ENCODE measurements at regions not wholly inside any gene's neighbourhood (a gene's known extent, or its start where the extent isn't known, plus 50 kb on each side); places are given as distances from the start of the nearest gene placed in this dataset.
"Not testable (repeated sequence)": the region's sequence is repeated elsewhere in the genome, so short reads cannot be mapped to it uniquely, and the experiment has no call there.

DNA sequence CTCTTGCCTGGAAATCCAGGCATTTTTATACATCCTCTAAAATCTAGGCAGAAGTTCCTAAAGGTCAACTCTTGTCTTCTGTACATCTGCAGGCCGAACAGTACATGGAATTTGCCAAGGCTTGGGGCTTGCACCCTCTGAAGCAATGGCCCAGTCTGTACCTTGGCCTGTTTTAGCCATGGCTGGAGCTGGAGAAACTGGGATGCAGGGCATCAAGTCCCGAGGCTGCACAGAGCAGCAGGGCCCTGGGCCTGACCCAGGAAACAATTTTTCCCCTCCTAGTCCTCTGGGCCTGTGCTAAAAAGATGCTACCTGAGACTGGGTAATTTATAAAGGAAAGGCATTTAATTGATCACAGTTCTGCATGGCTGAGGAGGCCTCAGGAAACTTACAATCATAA lies 520.8 kb upstream of the MIR17HG start:
- no peak overlapping the region for H3K4me3 Mint-ChIP-seq
- ChIA-PET POLR2A (no interaction called here), CTCF (no interaction called here)
- DNase-seq: no peak
- H3K27me3 Mint-ChIP-seq: no peaks in the 10 kb centered on the region
- no peaks in the 10 kb centered on the region for H3K36me3 Mint-ChIP-seq (ENCODE audit: low read depth)
- no peak overlapping the region for H3K27ac Mint-ChIP-seq
- H3K9me3 Mint-ChIP-seq: peaks cover 3% of the 10 kb centered on the region
- H3K4me1 Mint-ChIP-seq: no peaks in the 10 kb centered on the region

DNA sequence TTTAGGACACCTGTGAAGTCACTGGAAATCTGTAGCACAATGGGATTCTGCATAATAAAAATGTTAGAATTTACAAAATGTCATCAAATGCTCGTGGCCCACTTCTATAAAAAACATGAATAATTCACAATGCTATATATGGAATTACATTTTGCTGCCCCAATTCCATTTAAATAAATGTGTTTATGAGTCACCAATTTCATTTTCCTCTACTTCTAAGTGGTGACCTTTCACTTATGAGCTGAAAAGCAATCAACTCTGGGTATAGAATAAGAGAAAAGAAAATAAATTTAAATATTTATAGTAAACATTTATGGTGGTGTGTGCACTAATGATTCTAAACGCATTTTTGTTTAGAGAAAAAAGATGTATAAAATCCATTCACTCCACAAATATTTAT lies 516.7 kb upstream of the MIR17HG start:
- H3K4me3 Mint-ChIP-seq: no peak overlapping the region
- CTCF ChIA-PET: interaction anchor here (1.7 kb wide), 1 partner anchor 36 kb away, joined by 5 read pairs; no protein-coding TSS in a partner anchor

DNA sequence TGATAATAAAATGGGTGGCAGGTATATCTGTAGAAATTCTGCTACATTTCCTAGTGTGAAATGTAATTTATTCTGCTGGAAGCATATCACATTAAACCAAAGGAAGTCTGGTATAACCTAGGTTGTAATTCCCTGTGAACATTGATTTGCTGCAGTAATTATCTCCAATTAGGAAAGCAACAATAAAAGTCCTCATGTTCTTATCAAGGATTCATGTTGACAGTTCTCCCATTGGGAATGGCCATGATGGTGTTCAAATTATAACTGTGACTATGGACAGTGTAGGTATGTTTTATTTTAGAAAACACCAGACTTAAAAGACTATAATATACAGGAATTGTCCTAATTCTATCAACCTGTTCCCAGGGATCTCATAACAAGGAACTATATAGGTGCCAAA lies 513.5 kb upstream of the MIR17HG start:
- ChIA-PET CTCF (no interaction called here), POLR2A (no interaction called here)
- Mint-ChIP-seq H3K27me3 (no peaks in the 10 kb centered on the region), H3K4me1 (no peaks in the 10 kb centered on the region), H3K4me3 (no peak overlapping the region), H3K27ac (no peak overlapping the region), H3K36me3 (ENCODE audit: low read depth) (no peaks in the 10 kb centered on the region), H3K9me3 (peaks cover 4% of the 10 kb centered on the region)
- no peak for DNase-seq

More for the DNA sequence above, 516.7 kb upstream of the MIR17HG start:
- peaks cover 4% of the 10 kb centered on the region for H3K9me3 Mint-ChIP-seq
- H3K36me3 Mint-ChIP-seq (ENCODE audit: low read depth): no peaks in the 10 kb centered on the region
- no peak for DNase-seq
- POLR2A ChIA-PET: no interaction called here
- no peak overlapping the region for H3K27ac Mint-ChIP-seq
- no peaks in the 10 kb centered on the region for H3K4me1 Mint-ChIP-seq
- no peaks in the 10 kb centered on the region for H3K27me3 Mint-ChIP-seq

DNA sequence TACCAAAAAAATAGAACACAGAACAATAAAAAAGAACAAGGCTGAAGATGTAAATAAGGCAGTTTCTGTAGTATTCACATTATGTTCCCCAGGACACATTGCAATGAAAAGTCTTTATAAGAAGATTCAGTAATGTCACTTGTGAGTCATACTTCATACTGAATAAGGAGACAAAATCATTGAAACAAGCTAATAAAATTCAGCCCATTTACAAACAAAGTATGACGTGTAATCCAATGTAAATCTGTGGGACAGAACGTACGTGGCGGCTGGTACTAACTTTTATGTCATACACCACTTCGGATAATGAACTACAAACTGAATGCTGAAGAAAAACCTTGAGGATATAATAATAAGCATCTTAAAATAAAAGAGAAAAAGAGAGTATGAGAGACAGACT lies 512.8 kb upstream of the MIR17HG start:
- no peak for DNase-seq
- no peaks in the 10 kb centered on the region for H3K36me3 Mint-ChIP-seq (ENCODE audit: low read depth)
- peaks cover 4% of the 10 kb centered on the region for H3K9me3 Mint-ChIP-seq
- ChIA-PET CTCF (no interaction called here), POLR2A (no interaction called here)
- no peak overlapping the region for H3K27ac Mint-ChIP-seq
- H3K4me3 Mint-ChIP-seq: no peak overlapping the region
- H3K27me3 Mint-ChIP-seq: no peaks in the 10 kb centered on the region
- no peaks in the 10 kb centered on the region for H3K4me1 Mint-ChIP-seq

DNA sequence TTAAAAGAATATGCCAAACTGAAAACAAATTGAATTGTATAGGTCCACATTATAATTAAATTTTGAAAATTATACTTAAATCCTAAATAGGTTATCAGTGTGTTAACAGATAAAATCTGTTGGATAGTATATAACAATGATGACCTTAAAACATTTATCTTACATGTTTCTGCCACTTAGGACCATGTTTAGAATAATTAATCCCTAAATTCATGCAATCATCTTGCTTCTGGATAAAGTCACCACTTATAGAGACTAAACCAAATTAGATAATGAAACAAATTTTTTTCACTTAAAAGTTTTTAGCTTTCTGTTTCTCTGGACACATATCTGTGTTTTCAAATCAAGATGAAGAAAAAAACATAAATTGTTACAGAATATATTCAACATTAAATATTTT lies 511.7 kb upstream of the MIR17HG start:
- Mint-ChIP-seq H3K4me1 (no peaks in the 10 kb centered on the region), H3K27ac (no peak overlapping the region), H3K27me3 (no peaks in the 10 kb centered on the region), H3K9me3 (peaks cover 4% of the 10 kb centered on the region), H3K36me3 (ENCODE audit: low read depth) (no peaks in the 10 kb centered on the region), H3K4me3 (no peak overlapping the region)
- ChIA-PET POLR2A (no interaction called here), CTCF (no interaction called here)
- no peak for DNase-seq

DNA sequence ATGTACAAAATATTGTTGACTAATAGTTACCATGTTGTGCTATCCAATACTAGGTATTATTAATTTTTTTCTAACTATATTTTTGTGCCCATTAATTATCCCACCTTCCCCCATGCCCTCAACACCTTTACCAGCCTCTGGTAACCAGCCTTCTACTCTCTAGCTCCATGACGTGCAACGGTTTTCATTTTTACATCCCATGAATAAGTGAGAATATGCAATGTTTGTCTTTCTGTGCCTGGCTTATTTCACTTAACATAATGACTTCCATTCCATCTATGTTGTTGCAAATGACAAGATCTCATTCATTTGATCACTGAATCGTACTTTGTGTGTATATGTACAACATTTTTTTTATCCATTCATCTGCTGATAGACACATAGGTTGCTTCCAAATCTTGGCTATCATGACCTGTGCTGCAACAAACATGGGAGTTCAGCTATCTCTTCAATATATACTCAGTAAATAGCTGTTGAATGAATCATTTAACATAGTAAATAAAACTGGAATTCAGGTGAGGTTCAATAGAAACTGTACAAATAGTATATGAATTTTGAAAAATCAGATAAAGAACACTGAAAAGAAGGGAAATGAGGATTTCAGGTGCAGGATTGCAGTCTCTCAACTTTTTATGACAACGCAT lies 509.0 kb upstream of the MIR17HG start:
- no peak overlapping the region for H3K27ac Mint-ChIP-seq
- DNase-seq: no peak
- H3K36me3 Mint-ChIP-seq (ENCODE audit: low read depth): no peaks in the 10 kb centered on the region
- H3K27me3 Mint-ChIP-seq: no peaks in the 10 kb centered on the region
- ChIA-PET POLR2A (no interaction called here), CTCF (no interaction called here)
- no peaks in the 10 kb centered on the region for H3K9me3 Mint-ChIP-seq
- H3K4me1 Mint-ChIP-seq: no peaks in the 10 kb centered on the region
- H3K4me3 Mint-ChIP-seq: no peak overlapping the region

DNA sequence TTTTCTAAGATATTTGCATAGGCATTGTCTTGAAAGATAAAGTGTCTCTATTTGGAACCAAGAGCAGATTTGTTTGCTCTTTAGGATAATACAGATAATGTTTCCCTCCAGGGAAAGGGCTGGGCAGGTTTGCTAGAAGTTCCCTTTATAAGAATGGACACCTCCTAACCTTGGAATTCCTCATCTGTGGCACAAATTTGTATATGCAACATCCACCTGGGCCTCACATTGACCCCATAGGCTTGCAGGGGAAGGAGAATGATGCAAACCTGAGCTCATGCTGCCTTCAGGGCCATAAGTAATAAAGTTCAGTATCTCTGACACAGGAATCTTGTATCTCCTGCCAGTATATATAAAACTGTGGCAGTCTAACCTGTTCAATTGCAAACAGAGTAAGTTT lies 508.4 kb upstream of the MIR17HG start:
- ChIA-PET POLR2A (no interaction called here), CTCF (no interaction called here)
- H3K4me3 Mint-ChIP-seq: no peak overlapping the region
- no peaks in the 10 kb centered on the region for H3K4me1 Mint-ChIP-seq
- no peaks in the 10 kb centered on the region for H3K9me3 Mint-ChIP-seq
- H3K27ac Mint-ChIP-seq: no peak overlapping the region
- no peak for DNase-seq
- H3K36me3 Mint-ChIP-seq (ENCODE audit: low read depth): no peaks in the 10 kb centered on the region
- no peaks in the 10 kb centered on the region for H3K27me3 Mint-ChIP-seq

DNA sequence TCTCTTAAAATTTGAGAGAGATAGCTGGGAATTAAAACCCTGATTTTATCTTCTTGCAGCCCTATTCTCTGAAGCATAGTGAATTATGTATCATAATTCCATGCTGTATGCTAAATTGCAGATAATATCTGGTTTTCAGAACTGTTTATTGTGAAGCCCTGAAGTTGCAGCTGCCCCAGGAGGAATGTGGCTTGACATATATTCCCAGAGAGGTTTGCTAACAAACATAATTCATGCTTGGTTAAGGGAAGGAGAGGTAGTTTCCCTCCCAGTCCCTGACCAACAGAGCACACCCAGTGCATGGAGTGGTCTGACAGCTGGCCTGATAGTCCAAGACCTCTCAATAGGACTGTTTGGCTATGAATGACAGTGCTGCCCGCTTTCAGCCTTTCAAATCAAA lies 500.6 kb upstream of the MIR17HG start:
- no peak overlapping the region for H3K4me3 Mint-ChIP-seq
- CTCF ChIA-PET: no interaction called here
- H3K36me3 Mint-ChIP-seq (ENCODE audit: low read depth): no peaks in the 10 kb centered on the region
- H3K27ac Mint-ChIP-seq: no peak overlapping the region
- H3K9me3 Mint-ChIP-seq: peaks cover 11% of the 10 kb centered on the region
- POLR2A ChIA-PET: no interaction called here
- H3K27me3 Mint-ChIP-seq: no peaks in the 10 kb centered on the region
- no peaks in the 10 kb centered on the region for H3K4me1 Mint-ChIP-seq
- no peak for DNase-seq

DNA sequence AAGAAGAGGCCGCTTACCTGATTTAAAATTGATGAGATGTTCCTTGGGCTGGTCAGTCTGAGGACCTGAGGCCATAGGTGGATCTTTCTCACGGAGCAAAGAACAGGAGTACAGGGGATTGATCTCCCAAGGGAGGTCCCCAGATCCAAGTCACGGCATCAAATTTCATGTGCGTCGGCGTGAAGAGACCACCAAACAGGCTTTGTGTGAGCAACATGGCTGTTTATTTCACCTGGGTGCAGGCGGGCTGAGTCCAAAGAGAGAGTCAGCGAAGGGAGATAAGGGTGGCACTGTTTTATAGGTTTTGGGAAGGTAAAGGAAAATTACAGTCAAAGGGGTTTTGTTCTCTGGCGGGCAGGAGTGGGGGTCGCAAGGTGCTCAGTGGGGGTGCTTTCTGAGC lies 493.8 kb upstream of the MIR17HG start:
- CTCF ChIA-PET; DNase-seq; H3K9me3 Mint-ChIP-seq; H3K36me3 Mint-ChIP-seq (ENCODE audit: low read depth); H3K27me3 Mint-ChIP-seq; H3K4me3 Mint-ChIP-seq; H3K4me1 Mint-ChIP-seq; POLR2A ChIA-PET; H3K27ac Mint-ChIP-seq: not testable (repeated sequence)

DNA sequence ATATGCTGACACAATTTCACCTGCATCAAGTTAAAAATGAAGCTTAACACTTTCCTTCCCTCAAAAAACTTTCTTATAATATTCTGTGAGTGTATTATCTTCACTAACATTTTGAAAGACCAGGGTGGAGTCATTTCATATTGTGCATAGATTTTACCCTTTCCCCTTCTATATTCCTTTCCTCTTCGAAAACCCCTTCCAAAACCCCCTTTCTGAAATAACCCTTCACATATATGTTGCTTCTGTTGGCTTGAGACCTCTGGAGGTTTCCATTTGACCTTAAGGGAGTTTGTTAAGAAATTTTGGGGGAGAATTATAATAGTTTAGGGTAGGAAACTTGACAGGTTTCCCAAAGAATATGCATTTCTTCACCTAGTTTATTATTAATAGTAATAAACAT lies 489.6 kb upstream of the MIR17HG start:
- Mint-ChIP-seq H3K27ac (no peak overlapping the region), H3K4me1 (no peaks in the 10 kb centered on the region), H3K27me3 (no peaks in the 10 kb centered on the region), H3K4me3 (no peak overlapping the region), H3K9me3 (no peaks in the 10 kb centered on the region), H3K36me3 (ENCODE audit: low read depth) (no peaks in the 10 kb centered on the region)
- POLR2A ChIA-PET: no interaction called here
- CTCF ChIA-PET: no interaction called here
- DNase-seq: no peak

DNA sequence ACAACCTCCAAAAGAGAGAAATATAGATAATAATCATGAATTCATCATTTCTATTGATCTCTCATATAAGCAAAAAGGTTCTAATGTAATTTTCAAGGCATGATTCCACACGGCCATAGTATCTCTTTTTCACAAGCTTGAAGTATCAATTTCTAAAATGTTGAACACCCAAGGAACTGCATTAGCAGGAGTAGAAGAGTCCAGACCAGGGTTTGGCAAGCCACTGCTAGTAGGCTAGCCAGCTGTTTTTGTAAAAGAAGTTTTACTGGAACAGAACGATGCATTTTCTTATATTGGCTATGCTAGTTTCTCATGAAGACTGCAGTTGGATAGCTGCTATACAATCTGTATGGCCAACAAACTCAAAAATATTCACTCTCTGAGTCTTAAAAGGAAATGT lies 481.5 kb upstream of the MIR17HG start:
- H3K36me3 Mint-ChIP-seq (ENCODE audit: low read depth): no peaks in the 10 kb centered on the region
- H3K9me3 Mint-ChIP-seq: no peaks in the 10 kb centered on the region
- no peaks in the 10 kb centered on the region for H3K27me3 Mint-ChIP-seq
- DNase-seq: no peak
- no peak overlapping the region for H3K27ac Mint-ChIP-seq
- no peaks in the 10 kb centered on the region for H3K4me1 Mint-ChIP-seq
- CTCF ChIA-PET: interaction anchor here (2.0 kb wide), 1 partner anchor 35 kb away, joined by 5 read pairs; no protein-coding TSS in a partner anchor
- POLR2A ChIA-PET: no interaction called here
- H3K4me3 Mint-ChIP-seq: no peak overlapping the region

DNA sequence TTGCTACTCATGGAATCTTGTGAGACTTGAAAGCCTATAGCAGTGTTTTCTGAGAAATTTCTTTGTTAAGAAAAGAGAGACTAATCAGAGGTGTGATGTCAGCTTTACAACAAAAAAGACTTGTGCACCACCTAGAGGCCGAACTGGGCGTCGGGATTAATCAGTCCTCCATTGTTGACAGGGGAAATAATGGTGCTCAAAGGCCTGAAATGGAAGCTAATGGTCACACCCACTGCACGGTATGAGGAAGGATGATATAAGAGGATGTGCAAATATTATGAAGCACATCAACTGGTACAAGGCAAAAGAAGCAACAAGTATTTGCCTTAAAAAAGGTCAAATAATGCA lies 480.2 kb upstream of the MIR17HG start:
- H3K4me3 Mint-ChIP-seq: no peak overlapping the region
- no peaks in the 10 kb centered on the region for H3K27me3 Mint-ChIP-seq
- no peak overlapping the region for H3K27ac Mint-ChIP-seq
- POLR2A ChIA-PET: no interaction called here
- no peaks in the 10 kb centered on the region for H3K9me3 Mint-ChIP-seq
- no peak for DNase-seq
- H3K36me3 Mint-ChIP-seq (ENCODE audit: low read depth): no peaks in the 10 kb centered on the region
- CTCF ChIA-PET: interaction anchor here (2.0 kb wide), 1 partner anchor 36 kb away, joined by 5 read pairs; no protein-coding TSS in a partner anchor
- no peaks in the 10 kb centered on the region for H3K4me1 Mint-ChIP-seq

DNA sequence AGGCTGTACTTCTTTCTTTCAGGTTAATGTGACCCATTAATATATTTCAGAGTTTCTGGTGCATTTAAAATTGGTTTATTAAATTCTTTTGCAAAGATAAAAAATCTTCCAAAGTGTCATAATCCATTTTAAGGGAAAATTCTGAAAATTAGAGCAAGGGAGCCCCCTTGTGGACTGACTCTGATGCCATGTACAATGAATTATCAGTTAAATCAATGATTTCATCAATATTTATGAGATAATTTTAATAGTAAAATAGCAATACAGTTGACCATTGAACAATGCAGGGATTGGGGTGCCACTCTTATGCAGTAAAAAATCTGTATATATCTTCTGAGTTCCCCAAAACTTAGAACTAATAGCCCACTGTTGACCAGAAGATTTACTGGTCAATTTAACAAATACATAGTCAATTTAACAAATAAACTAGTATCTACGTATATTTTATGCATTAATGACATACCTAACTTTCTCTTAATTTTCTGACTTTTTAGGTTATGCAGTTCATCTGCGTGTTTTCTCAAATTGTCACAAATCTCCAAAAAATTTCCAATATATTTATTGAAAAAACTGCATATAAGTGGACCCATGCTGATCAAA lies 479.1 kb upstream of the MIR17HG start:
- no peaks in the 10 kb centered on the region for H3K9me3 Mint-ChIP-seq
- no peak overlapping the region for H3K4me3 Mint-ChIP-seq
- no peak for DNase-seq
- ChIA-PET POLR2A (no interaction called here), CTCF (no interaction called here)
- no peaks in the 10 kb centered on the region for H3K4me1 Mint-ChIP-seq
- no peaks in the 10 kb centered on the region for H3K36me3 Mint-ChIP-seq (ENCODE audit: low read depth)
- H3K27me3 Mint-ChIP-seq: no peaks in the 10 kb centered on the region
- no peak overlapping the region for H3K27ac Mint-ChIP-seq

DNA sequence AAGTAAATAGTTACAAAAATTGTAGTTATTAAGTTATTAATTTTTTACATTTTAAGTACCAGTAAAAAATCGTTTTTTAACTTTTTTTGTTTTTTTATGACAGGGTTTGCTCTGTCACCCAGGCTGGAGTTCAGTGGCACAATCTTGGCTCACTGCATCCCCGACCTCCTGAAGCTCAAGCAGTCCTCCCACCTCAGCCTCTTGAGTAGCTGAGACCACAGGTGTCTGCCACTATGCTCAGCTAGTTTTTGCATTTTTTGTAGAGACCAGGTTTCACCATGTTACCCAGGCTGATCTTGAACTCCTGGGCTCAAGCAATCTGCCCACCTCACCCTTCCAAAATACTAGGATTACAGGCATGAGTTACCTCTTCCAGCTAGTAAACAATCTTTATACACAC lies 477.9 kb upstream of the MIR17HG start:
- DNase-seq: no peak
- no peaks in the 10 kb centered on the region for H3K9me3 Mint-ChIP-seq
- H3K4me3 Mint-ChIP-seq: no peak overlapping the region
- CTCF ChIA-PET: no interaction called here
- no peaks in the 10 kb centered on the region for H3K4me1 Mint-ChIP-seq
- H3K27me3 Mint-ChIP-seq: no peaks in the 10 kb centered on the region
- POLR2A ChIA-PET: no interaction called here
- no peak overlapping the region for H3K27ac Mint-ChIP-seq
- H3K36me3 Mint-ChIP-seq (ENCODE audit: low read depth): no peaks in the 10 kb centered on the region

Measured in activated CD4-positive, alpha-beta memory T cell treated with anti-CD3 and anti-CD28 coated beads, Interleukin-2, amount 10 ng/mL, durations not matched to agents 7 days and 5 days (primary cell).